ENCODE measurements at regions not wholly inside any gene's neighbourhood (a gene's known extent, or its start where the extent isn't known, plus 50 kb on each side); places are given as distances from the start of the nearest gene placed in this dataset.
A peak's percentile ranks its signal among the peaks of the same experiment; 100 is the strongest.

GRCh38 chr1:149708192-149708853 is 74.2 kb upstream of the FCGR1A start (continued):
- TF ChIP-seq ZNF574 (CRISPR knock-in tag; IDR thresholded peaks at IDR 0.05) (0 out of 2 replicates have a peak, but pooled peaks have one; percentile 37), TARDBP (CRISPR knock-in tag; IDR thresholded peaks at IDR 0.05) (0 out of 2 replicates have a peak, but pooled peaks have one; percentile 19), ISL2 (CRISPR knock-in tag; IDR thresholded peaks at IDR 0.05) (peak; percentile 50; the same call in 1 of the 2 replicates), PPARG (CRISPR knock-in tag; conservative IDR thresholded peaks at IDR 0.05) (0 out of 2 replicates have a peak, but pooled peaks have one; percentile 17), ZSCAN25 (CRISPR knock-in tag; IDR thresholded peaks at IDR 0.05) (peak; percentile 54; the same call in 1 of the 2 replicates), GATAD2A (CRISPR knock-in tag; IDR thresholded peaks at IDR 0.05) (peak; percentile 66), BCL6 (CRISPR knock-in tag; IDR thresholded peaks at IDR 0.05) (peak; percentile 57; the same call in 1 of the 2 replicates), ZFP1 (CRISPR knock-in tag; IDR thresholded peaks at IDR 0.05) (peak; percentile 74; the same call in 1 of the 2 replicates), RBM22 (optimal IDR thresholded peaks at IDR 0.05; ENCODE audit: low read length) (peak; percentile 90), KDM2A (CRISPR knock-in tag; IDR thresholded peaks at IDR 0.05; ENCODE audit: borderline replicate concordance, low read depth) (peak; percentile 29; the same call in 1 of the 2 replicates), SAP130 (CRISPR knock-in tag; IDR thresholded peaks at IDR 0.05; ENCODE audit: low read depth) (peak; percentile 36; the same call in 1 of the 2 replicates), CBX5 (CRISPR knock-in tag; IDR thresholded peaks at IDR 0.05; ENCODE audit: borderline replicate concordance) (peak; percentile 63; the same call in 1 of the 2 replicates), ZNF501 (CRISPR knock-in tag; IDR thresholded peaks at IDR 0.05) (0 out of 2 replicates have a peak, but pooled peaks have one; percentile 29), ZGPAT (CRISPR knock-in tag; IDR thresholded peaks at IDR 0.05) (peak; percentile 49; the same call in 1 of the 2 replicates), MIXL1 (CRISPR knock-in tag; IDR thresholded peaks at IDR 0.05) (peak; percentile 54; the same call in 1 of the 2 replicates), SOX5 (CRISPR knock-in tag; IDR thresholded peaks at IDR 0.05; ENCODE audit: borderline replicate concordance) (peak; percentile 23; the same call in 1 of the 2 replicates), ZNF556 (CRISPR knock-in tag; IDR thresholded peaks at IDR 0.05; ENCODE audit: borderline replicate concordance) (0 out of 2 replicates have a peak, but pooled peaks have one; percentile 31), RXRB (CRISPR knock-in tag; IDR thresholded peaks at IDR 0.05; ENCODE audit: borderline replicate concordance) (peak; percentile 67), MIER2 (CRISPR knock-in tag; IDR thresholded peaks at IDR 0.05) (0 out of 2 replicates have a peak, but pooled peaks have one; percentile 29), HOXA3 (CRISPR knock-in tag; IDR thresholded peaks at IDR 0.05) (peak; percentile 33; the same call in 1 of the 2 replicates), SKI (IDR thresholded peaks at IDR 0.05; ENCODE audit: partially characterized antibody) (peak; percentile 27), NCOR1 (IDR thresholded peaks at IDR 0.05; ENCODE audit: borderline replicate concordance, low read length) (peak; percentile 22; the same call in 1 of the 2 replicates), DRAP1 (CRISPR knock-in tag; IDR thresholded peaks at IDR 0.05) (0 out of 2 replicates have a peak, but pooled peaks have one; percentile 25), TBL1XR1 (IDR thresholded peaks at IDR 0.05; ENCODE audit: borderline replicate concordance, low read length, partially characterized antibody) (peak; percentile 16), ZNF205 (CRISPR knock-in tag; IDR thresholded peaks at IDR 0.05) (peak; percentile 55; the same call in 1 of the 2 replicates), ZNF362 (CRISPR knock-in tag; IDR thresholded peaks at IDR 0.05; ENCODE audit: borderline replicate concordance) (peak; percentile 37; the same call in 1 of the 2 replicates)

All from HepG2 (cell line).